Right atrium auricular region (tissue), 2 donors: ENCODE measurements at regions not wholly inside any gene's neighbourhood (a gene's known extent, or its start where the extent isn't known, plus 50 kb on each side); places are given as distances from the start of the nearest gene placed in this dataset.

Experiments used
- DNase-seq: peaks from one replicate; pipeline ENCODE4 v3.0.0-alpha.2; 2019; ENCODE audit warnings: low spot score
- H3K27ac ChIP-seq, 2 donors: fragments of 200-600 bp; sonication (generic); 1 replicate in 1 of 2; 2 replicates in 1 of 2; pipeline ENCODE4 v1.5.1; 2016 to 2019
- H3K27me3 ChIP-seq, 2 donors: fragments of 200-600 bp; sonication (generic); one replicate each; pipeline versions ENCODE4 v1.5.1 to v1.6.0; 2017 to 2019
- H3K36me3 ChIP-seq: fragments of 200-600 bp; sonication (generic); one replicate; pipeline ENCODE4 v1.5.1; 2016
- H3K4me1 ChIP-seq, 2 donors: fragments of 200-600 bp; sonication (generic); one replicate each; pipeline versions ENCODE4 v1.5.1 to v1.6.0; 2017 to 2019
- H3K4me3 ChIP-seq, 2 donors: fragments of 200-600 bp; sonication (generic); 1 replicate in 1 of 2; 2 replicates in 1 of 2; pipeline ENCODE4 v1.5.1; 2017 to 2019; ENCODE audit warnings: mild to moderate bottlenecking in 1 of 2, moderate library complexity in 1 of 2
- H3K9me3 ChIP-seq, 2 donors: fragments of 200-600 bp; sonication (generic); one replicate each; pipeline ENCODE4 v1.5.1; 2019
- CTCF ChIP-seq, 2 donors: fragments of 200-600 bp; sonication (generic); IDR thresholded peaks; one replicate each; pipeline ENCODE4 v1.5.1; 2019; ENCODE audit warnings: antibody characterized with exemption in 2 of 2

- Histone ChIP-seq H3K4me1 (no peaks in the 10 kb centered on the region), H3K9me3 (no peaks in the 10 kb centered on the region), H3K27me3 (no peaks in the 10 kb centered on the region), H3K36me3 (no peaks in the 10 kb centered on the region), H3K4me3 (no peak overlapping the region), H3K27ac (no peak overlapping the region)
- TF ChIP-seq CTCF (IDR thresholded peaks at IDR 0.05): no peak
- DNase-seq: no peak
Measured at GRCh38 chr20:39433466-39433865, 471.3 kb downstream of the DHX35 start.

GRCh38 chr20:39431091-39431880 lies 469.1 kb downstream of the DHX35 start:
- Histone ChIP-seq H3K27me3 (no peaks in the 10 kb centered on the region), H3K9me3 (no peaks in the 10 kb centered on the region), H3K36me3 (no peaks in the 10 kb centered on the region), H3K27ac (no peak overlapping the region), H3K4me3 (no peak overlapping the region), H3K4me1 (no peaks in the 10 kb centered on the region)
- no peak for TF ChIP-seq CTCF (IDR thresholded peaks at IDR 0.05)
- no peak for DNase-seq

GRCh38 chr20:39429726-39430125 lies 467.6 kb downstream of the DHX35 start:
- TF ChIP-seq CTCF (IDR thresholded peaks at IDR 0.05): peak in 1 of 2 donors; percentile 62
- no peaks in the 10 kb centered on the region for H3K9me3 ChIP-seq
- no peak for DNase-seq
- H3K27me3 ChIP-seq: no peaks in the 10 kb centered on the region
- H3K36me3 ChIP-seq: no peaks in the 10 kb centered on the region
- no peak overlapping the region for H3K4me3 ChIP-seq
- H3K4me1 ChIP-seq: no peaks in the 10 kb centered on the region
- no peak overlapping the region for H3K27ac ChIP-seq

GRCh38 chr20:39424962-39425678 lies 463.0 kb downstream of the DHX35 start:
- Histone ChIP-seq H3K9me3 (no peaks in the 10 kb centered on the region), H3K4me1 (no peaks in the 10 kb centered on the region), H3K27ac (no peak overlapping the region), H3K4me3 (no peak overlapping the region), H3K27me3 (no peaks in the 10 kb centered on the region), H3K36me3 (no peaks in the 10 kb centered on the region)
- no peak for DNase-seq
- TF ChIP-seq CTCF (IDR thresholded peaks at IDR 0.05): no peak

- no peak overlapping the region for H3K4me3 ChIP-seq
- H3K36me3 ChIP-seq: no peaks in the 10 kb centered on the region
- H3K27ac ChIP-seq: no peak overlapping the region
- TF ChIP-seq CTCF (IDR thresholded peaks at IDR 0.05): no peak
- H3K9me3 ChIP-seq: no peaks in the 10 kb centered on the region
- H3K27me3 ChIP-seq: no peaks in the 10 kb centered on the region
- no peaks in the 10 kb centered on the region for H3K4me1 ChIP-seq
- DNase-seq: no peak
Measured at GRCh38 chr20:39421571-39422105, 459.5 kb downstream of the DHX35 start.
